ENCODE measurements at regions not wholly inside any gene's neighbourhood (a gene's known extent, or its start where the extent isn't known, plus 50 kb on each side); places are given as distances from the start of the nearest gene placed in this dataset.
"Not testable (repeated sequence)": the region's sequence is repeated elsewhere in the genome, so short reads cannot be mapped to it uniquely, and the experiment has no call there.

- RAD21 ChIA-PET (ENCODE audit: unreplicated experiment), result no interaction called here
- no peak overlapping the region for H3K9ac ChIP-seq (ENCODE audit: control insufficient read depth, insufficient read depth, low read length)
- no peak overlapping the region for H2AFZ ChIP-seq (ENCODE audit: control insufficient read depth, low read depth, low read length)
- DNase-seq (ENCODE audit: low read depth, low spot score), result no peak
- no peak for ATAC-seq
- no peaks in the 10 kb centered on the region for H3K36me3 ChIP-seq (ENCODE audit: control insufficient read depth in 2 of 2, insufficient read depth in 2 of 2, low read length in 1 of 2)
- no peaks in the 10 kb centered on the region for H4K20me1 ChIP-seq (ENCODE audit: control insufficient read depth, insufficient read depth)
- 72% methylated on average over 24 of the region's 25 CpGs for WGBS (ENCODE audit: insufficient coverage, insufficient replicate concordance, low lambda C conversion rate, missing lambda C conversion rate)
- H3K27ac ChIP-seq (ENCODE audit: control insufficient read depth, insufficient read depth), result no peak overlapping the region
- TF ChIP-seq MLLT1 (IDR thresholded peaks at IDR 0.05) (no peak), MXI1 (IDR thresholded peaks at IDR 0.05; ENCODE audit: low read depth, low read length) (no peak), HSF1 (IDR thresholded peaks at IDR 0.05; ENCODE audit: low read depth, low read length) (no peak), HDGF (IDR thresholded peaks at IDR 0.05) (no peak), CHD4 (IDR thresholded peaks at IDR 0.05) (no peak), YY1 (IDR thresholded peaks at IDR 0.05; ENCODE audit: low read depth, low read length) (no peak), PAX5 (IDR thresholded peaks at IDR 0.05; ENCODE audit: borderline replicate concordance, low read depth, low read length) (no peak), FOS (IDR thresholded peaks at IDR 0.05; ENCODE audit: borderline replicate concordance, extremely low read depth, insufficient read length) (no peak), NKRF (conservative IDR thresholded peaks at IDR 0.05) (no peak), LARP7 (IDR thresholded peaks at IDR 0.05) (no peak), HCFC1 (IDR thresholded peaks at IDR 0.05; ENCODE audit: low read length) (no peak), MYB (IDR thresholded peaks at IDR 0.05; ENCODE audit: borderline replicate concordance, low read depth, low read length) (no peak)
- POLR2A ChIA-PET, result no interaction called here
- FAIRE-seq, result no peak
- in situ Hi-C loops (cut with MboI), result no loop called here
- SMC1A ChIA-PET (ENCODE audit: uncharacterized antibody, unreplicated experiment), result no interaction called here
- CTCF ChIA-PET, result no interaction called here
- intact Hi-C loops (cut with micrococcal nuclease; ENCODE audit: unreplicated experiment), result no loop called here
- H3K4me3 ChIP-seq, result no peak overlapping the region
- no peak overlapping the region for H3K4me2 ChIP-seq (ENCODE audit: control insufficient read depth, insufficient read depth)
- H3K9me3 ChIP-seq (replicated peaks; ENCODE audit: control insufficient read depth, insufficient read depth, low read length), result no peaks in the 10 kb centered on the region
- H3K27me3 ChIP-seq (replicated peaks in 1 of 2; ENCODE audit: control insufficient read depth in 2 of 2, insufficient read depth in 2 of 2, low read length in 1 of 2), result no peaks in the 10 kb centered on the region
- no peaks in the 10 kb centered on the region for H3K79me2 ChIP-seq (ENCODE audit: control insufficient read depth, insufficient read depth, low read length)
- no TSS peak for BruUV-seq (replicated peaks)
- no peaks in the 10 kb centered on the region for H3K4me1 ChIP-seq (ENCODE audit: control insufficient read depth, insufficient read depth, low read length)
Observed at GRCh38 chr6:121682666-121683065, 247.2 kb downstream of the GJA1 start.

GRCh38 chr6:121685806-121686205 is 250.4 kb downstream of the GJA1 start:
- BruUV-seq (replicated peaks); H3K9ac ChIP-seq (ENCODE audit: control insufficient read depth, insufficient read depth, low read length); H2AFZ ChIP-seq (ENCODE audit: control insufficient read depth, low read depth, low read length); H3K9me3 ChIP-seq (replicated peaks; ENCODE audit: control insufficient read depth, insufficient read depth, low read length); RAD21 ChIA-PET (ENCODE audit: unreplicated experiment); H3K4me3 ChIP-seq; in situ Hi-C loops (cut with MboI); H3K4me1 ChIP-seq (ENCODE audit: control insufficient read depth, insufficient read depth, low read length); SMC1A ChIA-PET (ENCODE audit: uncharacterized antibody, unreplicated experiment); ATAC-seq; CTCF ChIA-PET; FAIRE-seq; H3K27ac ChIP-seq (ENCODE audit: control insufficient read depth, insufficient read depth); H3K27me3 ChIP-seq (replicated peaks in 1 of 2; ENCODE audit: control insufficient read depth in 2 of 2, insufficient read depth in 2 of 2, low read length in 1 of 2); H3K4me2 ChIP-seq (ENCODE audit: control insufficient read depth, insufficient read depth); H3K36me3 ChIP-seq (ENCODE audit: control insufficient read depth in 2 of 2, insufficient read depth in 2 of 2, low read length in 1 of 2); intact Hi-C loops (cut with micrococcal nuclease; ENCODE audit: unreplicated experiment); H3K79me2 ChIP-seq (ENCODE audit: control insufficient read depth, insufficient read depth, low read length); DNase-seq (ENCODE audit: low read depth, low spot score); H4K20me1 ChIP-seq (ENCODE audit: control insufficient read depth, insufficient read depth); POLR2A ChIA-PET: not testable (repeated sequence)
- 73% methylated on average over 10 of the region's 10 CpGs for WGBS (ENCODE audit: insufficient coverage, insufficient replicate concordance, low lambda C conversion rate, missing lambda C conversion rate)

All from GM12878 (cell line).